ENCODE measurements at regions not wholly inside any gene's neighbourhood (a gene's known extent, or its start where the extent isn't known, plus 50 kb on each side); places are given as distances from the start of the nearest gene placed in this dataset.
A peak's percentile ranks its signal among the peaks of the same experiment; 100 is the strongest.

GRCh38 chr14:101062601-101063000, 159.1 kb upstream of the RTL1 start:
- H3K9ac ChIP-seq (ENCODE audit: insufficient read depth in 1 of 2, low read length in 2 of 2) = no peak overlapping the region

GRCh38 chr14:101063121-101063520, 159.6 kb upstream of the RTL1 start:
- Histone ChIP-seq H3K36me3 (ENCODE audit: control insufficient read depth in 4 of 4, insufficient read depth in 4 of 4, low read length in 4 of 4) (peaks cover 0 to 12% (median 0%) of the 10 kb centered on the region in 4 donors), H3K27ac (ENCODE audit: low read depth in 1 of 2, low read length in 1 of 2) (no peak overlapping the region), H3K4me1 (ENCODE audit: control insufficient read depth in 5 of 5, insufficient read depth in 5 of 5, low read length in 5 of 5) (peaks cover 0 to 7% (median 0%) of the 10 kb centered on the region in 5 donors), H3K27me3 (ENCODE audit: control insufficient read depth in 3 of 3, insufficient read depth in 3 of 3, low read length in 2 of 3) (no peaks in the 10 kb centered on the region), H3K4me3 (no peak overlapping the region), H3K9ac (ENCODE audit: insufficient read depth in 1 of 2, low read length in 2 of 2) (no peak overlapping the region), H3K9me3 (ENCODE audit: control insufficient read depth in 4 of 4, insufficient read depth in 3 of 4, low read length in 3 of 4) (no peaks in the 10 kb centered on the region)
- WGBS, 2 donors = 89% methylated on average over 11 of the region's 11 CpGs
- ATAC-seq (ENCODE audit: insufficient read depth, low FRiP score) (no peak), DNase-seq (no peak)
- TF ChIP-seq, protein P1, sequence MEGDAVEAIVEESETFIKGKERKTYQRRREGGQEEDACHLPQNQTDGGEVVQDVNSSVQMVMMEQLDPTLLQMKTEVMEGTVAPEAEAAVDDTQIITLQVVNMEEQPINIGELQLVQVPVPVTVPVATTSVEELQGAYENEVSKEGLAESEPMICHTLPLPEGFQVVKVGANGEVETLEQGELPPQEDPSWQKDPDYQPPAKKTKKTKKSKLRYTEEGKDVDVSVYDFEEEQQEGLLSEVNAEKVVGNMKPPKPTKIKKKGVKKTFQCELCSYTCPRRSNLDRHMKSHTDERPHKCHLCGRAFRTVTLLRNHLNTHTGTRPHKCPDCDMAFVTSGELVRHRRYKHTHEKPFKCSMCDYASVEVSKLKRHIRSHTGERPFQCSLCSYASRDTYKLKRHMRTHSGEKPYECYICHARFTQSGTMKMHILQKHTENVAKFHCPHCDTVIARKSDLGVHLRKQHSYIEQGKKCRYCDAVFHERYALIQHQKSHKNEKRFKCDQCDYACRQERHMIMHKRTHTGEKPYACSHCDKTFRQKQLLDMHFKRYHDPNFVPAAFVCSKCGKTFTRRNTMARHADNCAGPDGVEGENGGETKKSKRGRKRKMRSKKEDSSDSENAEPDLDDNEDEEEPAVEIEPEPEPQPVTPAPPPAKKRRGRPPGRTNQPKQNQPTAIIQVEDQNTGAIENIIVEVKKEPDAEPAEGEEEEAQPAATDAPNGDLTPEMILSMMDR (IDR thresholded peaks at IDR 0.05; ENCODE audit: control extremely low read depth, extremely low read depth) = no peak

More at GRCh38 chr14:101062601-101063000, 159.1 kb upstream of the RTL1 start:
- DNase-seq (peak in 2 of 3 donors; percentile 47 to 61), ATAC-seq (ENCODE audit: insufficient read depth, low FRiP score) (no peak)
- H3K9me3 ChIP-seq (ENCODE audit: control insufficient read depth in 4 of 4, insufficient read depth in 3 of 4, low read length in 3 of 4) = peaks cover 0 to 3% (median 0%) of the 10 kb centered on the region in 4 donors
- H3K36me3 ChIP-seq (ENCODE audit: control insufficient read depth in 4 of 4, insufficient read depth in 4 of 4, low read length in 4 of 4) = peaks cover 0 to 12% (median 0%) of the 10 kb centered on the region in 4 donors
- no peaks in the 10 kb centered on the region for H3K27me3 ChIP-seq (ENCODE audit: control insufficient read depth in 3 of 3, insufficient read depth in 3 of 3, low read length in 2 of 3)
- WGBS, 2 donors = 76 to 82% methylated on average over 7 of the region's 7 CpGs
- H3K27ac ChIP-seq (ENCODE audit: low read depth in 1 of 2, low read length in 1 of 2) = no peak overlapping the region
- TF ChIP-seq, protein P1 (IDR thresholded peaks at IDR 0.05; ENCODE audit: control extremely low read depth, extremely low read depth) = no peak
- no peak overlapping the region for H3K4me3 ChIP-seq
- peaks cover 0 to 7% (median 0%) of the 10 kb centered on the region in 5 donors for H3K4me1 ChIP-seq (ENCODE audit: control insufficient read depth in 5 of 5, insufficient read depth in 5 of 5, low read length in 5 of 5)

DNA sequence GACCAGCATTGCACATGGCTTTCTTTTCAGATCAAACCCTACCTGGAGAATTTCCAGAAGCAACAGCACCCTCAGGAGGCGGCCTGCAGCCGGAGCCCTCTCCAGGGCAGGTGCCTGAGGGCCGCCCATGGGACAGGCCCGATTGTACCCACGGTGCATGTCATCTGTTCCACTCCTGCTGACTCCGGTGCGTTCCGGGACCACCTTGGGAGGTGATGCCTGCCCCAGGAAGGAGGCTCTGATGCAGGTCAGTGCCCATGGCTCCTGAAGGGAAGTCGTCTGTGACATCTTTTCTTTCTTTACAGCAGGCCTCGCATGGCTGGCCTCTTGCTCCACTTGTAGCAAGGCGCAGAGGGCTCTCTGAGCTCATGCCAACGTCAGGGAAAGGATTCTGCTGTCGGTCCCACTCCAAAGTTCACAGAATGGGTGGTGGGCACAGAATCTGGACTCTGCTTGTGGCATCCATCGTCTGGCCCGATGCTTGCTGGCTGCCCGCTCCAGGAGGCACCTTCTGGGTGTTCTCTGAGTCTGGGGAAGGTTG, 160.7 kb upstream of the RTL1 start:
- H3K9me3 ChIP-seq (ENCODE audit: control insufficient read depth in 4 of 4, insufficient read depth in 3 of 4, low read length in 3 of 4) = no peaks in the 10 kb centered on the region
- DNase-seq (no peak), ATAC-seq (ENCODE audit: insufficient read depth, low FRiP score) (no peak)
- TF ChIP-seq, protein P1 (IDR thresholded peaks at IDR 0.05; ENCODE audit: control extremely low read depth, extremely low read depth) = no peak
- H3K4me3 ChIP-seq = no peak overlapping the region
- peaks cover 0 to 11% (median 0%) of the 10 kb centered on the region in 4 donors for H3K36me3 ChIP-seq (ENCODE audit: control insufficient read depth in 4 of 4, insufficient read depth in 4 of 4, low read length in 4 of 4)
- no peak overlapping the region for H3K9ac ChIP-seq (ENCODE audit: insufficient read depth in 1 of 2, low read length in 2 of 2)
- 91 to 93% methylated on average over 16 of the region's 16 CpGs for WGBS, 2 donors
- no peaks in the 10 kb centered on the region for H3K27me3 ChIP-seq (ENCODE audit: control insufficient read depth in 3 of 3, insufficient read depth in 3 of 3, low read length in 2 of 3)
- peaks cover 0 to 7% (median 0%) of the 10 kb centered on the region in 5 donors for H3K4me1 ChIP-seq (ENCODE audit: control insufficient read depth in 5 of 5, insufficient read depth in 5 of 5, low read length in 5 of 5)
- H3K27ac ChIP-seq (ENCODE audit: low read depth in 1 of 2, low read length in 1 of 2) = no peak overlapping the region

DNA sequence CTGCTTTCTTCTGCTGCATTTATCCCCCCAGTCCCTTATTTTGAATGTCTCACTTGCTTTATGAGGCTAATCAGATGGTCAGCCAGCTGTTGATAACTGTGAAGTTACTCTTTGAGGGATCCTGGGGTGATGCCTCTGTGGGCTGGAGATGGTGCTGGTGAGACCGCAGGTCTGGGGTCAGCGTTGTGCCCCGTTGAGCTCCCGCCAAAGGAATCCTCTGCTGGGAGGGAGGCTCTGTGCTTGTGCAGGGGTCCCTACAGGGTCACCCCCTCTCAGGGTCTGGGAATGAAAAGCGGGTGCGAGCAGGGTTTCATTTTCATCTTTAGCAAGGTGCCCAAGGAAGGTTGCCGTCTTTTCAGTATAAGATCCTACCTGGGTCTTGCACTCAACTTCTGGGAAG, 161.2 kb upstream of the RTL1 start:
- peaks cover 0 to 7% (median 0%) of the 10 kb centered on the region in 4 donors for H3K36me3 ChIP-seq (ENCODE audit: control insufficient read depth in 4 of 4, insufficient read depth in 4 of 4, low read length in 4 of 4)

More for the DNA sequence above, 161.2 kb upstream of the RTL1 start:
- WGBS, 2 donors = 95 to 97% methylated on average over 7 of the region's 7 CpGs
- H3K4me1 ChIP-seq (ENCODE audit: control insufficient read depth in 5 of 5, insufficient read depth in 5 of 5, low read length in 5 of 5) = peaks cover 0 to 7% (median 0%) of the 10 kb centered on the region in 5 donors
- no peak overlapping the region for H3K4me3 ChIP-seq
- H3K9ac ChIP-seq (ENCODE audit: insufficient read depth in 1 of 2, low read length in 2 of 2) = no peak overlapping the region
- no peaks in the 10 kb centered on the region for H3K9me3 ChIP-seq (ENCODE audit: control insufficient read depth in 4 of 4, insufficient read depth in 3 of 4, low read length in 3 of 4)
- H3K27me3 ChIP-seq (ENCODE audit: control insufficient read depth in 3 of 3, insufficient read depth in 3 of 3, low read length in 2 of 3) = no peaks in the 10 kb centered on the region
- H3K27ac ChIP-seq (ENCODE audit: low read depth in 1 of 2, low read length in 1 of 2) = no peak overlapping the region
- ATAC-seq (ENCODE audit: insufficient read depth, low FRiP score) = no peak
- no peak for DNase-seq
- TF ChIP-seq, protein P1 (IDR thresholded peaks at IDR 0.05; ENCODE audit: control extremely low read depth, extremely low read depth) = no peak
